ENCODE measurements at regions not wholly inside any gene's neighbourhood (a gene's known extent, or its start where the extent isn't known, plus 50 kb on each side); places are given as distances from the start of the nearest gene placed in this dataset.

DNA sequence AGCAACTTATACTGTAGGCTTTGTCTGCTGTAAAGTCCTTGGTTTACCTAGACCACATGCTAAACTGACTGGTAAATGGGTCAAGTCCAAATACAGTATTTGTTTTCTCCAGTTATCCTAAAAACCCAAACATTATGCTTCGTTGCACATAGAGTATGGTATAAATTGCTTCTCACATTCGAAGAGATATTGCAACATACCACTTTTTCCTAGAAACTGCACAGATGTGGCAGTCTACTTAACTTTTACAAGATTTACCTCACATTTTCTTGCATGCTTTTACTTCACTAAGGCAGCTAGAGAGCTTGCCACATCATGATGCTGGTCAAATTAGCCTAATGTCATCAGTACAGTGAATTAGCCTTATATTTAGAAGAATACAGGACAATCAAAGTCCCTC, 66.0 kb upstream of the SCN7A start:
- no peak for DNase-seq (ENCODE audit: low spot score)

DNA sequence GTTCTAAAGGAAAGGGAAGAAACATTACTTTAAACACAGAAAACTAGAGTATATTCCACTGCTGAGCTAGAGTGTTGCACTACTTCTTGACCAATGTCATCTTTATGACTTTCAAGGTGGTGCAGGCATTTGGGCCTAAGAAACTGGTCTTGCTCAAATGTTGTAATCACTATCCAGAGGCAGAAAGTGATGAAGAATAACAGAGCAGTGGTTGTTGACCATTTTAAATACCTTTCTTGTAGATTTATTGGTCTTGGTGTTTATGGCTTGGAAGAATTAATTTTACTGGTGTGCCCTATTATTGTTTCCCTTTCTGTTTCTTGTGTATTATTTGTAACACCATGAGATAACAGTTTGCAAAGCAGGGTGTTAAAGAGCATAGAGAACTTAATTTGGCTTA, 56.9 kb upstream of the SCN7A start:
- DNase-seq (ENCODE audit: low spot score), result no peak

DNA sequence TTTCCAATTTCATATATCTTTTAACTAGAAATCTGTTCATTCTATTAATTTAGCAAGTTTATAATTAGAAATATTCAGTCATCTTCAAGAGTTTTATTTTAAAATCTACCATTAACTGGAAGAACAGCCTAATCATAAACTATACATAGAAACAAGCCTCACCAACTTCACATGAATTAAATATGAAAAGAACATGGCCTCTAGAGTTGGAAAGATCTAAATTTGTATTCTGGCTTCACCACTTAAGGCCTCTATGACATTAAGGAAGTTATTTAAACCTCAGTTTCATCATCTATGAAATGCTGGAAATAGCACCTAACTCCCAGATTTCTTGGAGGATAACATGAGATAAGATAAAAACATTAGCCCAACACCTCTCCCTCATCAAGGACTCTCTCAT, 51.4 kb upstream of the SCN7A start:
- no peak for DNase-seq (ENCODE audit: low spot score)
